ENCODE measurements at regions not wholly inside any gene's neighbourhood (a gene's known extent, or its start where the extent isn't known, plus 50 kb on each side); places are given as distances from the start of the nearest gene placed in this dataset.
A peak's percentile ranks its signal among the peaks of the same experiment; 100 is the strongest.

DNA sequence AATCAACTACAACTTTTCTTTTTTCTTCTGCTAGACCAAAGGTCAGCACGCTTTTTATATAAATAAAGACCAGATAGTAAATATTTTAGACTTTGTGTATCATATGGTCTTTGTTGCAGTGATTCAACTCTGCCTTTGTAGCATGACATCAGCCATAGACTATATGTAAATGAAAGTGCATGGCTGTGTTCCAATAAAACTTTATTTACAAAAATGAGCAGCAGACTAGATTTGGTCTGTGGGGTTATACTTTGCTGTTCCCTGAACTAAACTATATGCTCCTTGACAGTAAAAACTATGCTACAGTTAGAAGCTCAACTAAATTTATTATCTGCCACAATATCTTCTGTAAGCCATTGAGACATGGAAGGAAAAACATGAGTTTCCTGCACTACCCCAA is 100.0 kb downstream of the RNASEH2B start:
- no peak overlapping the region for H2AFZ ChIP-seq (ENCODE audit: low read depth, low read length)
- H3K27me3 ChIP-seq (ENCODE audit: control insufficient read depth in 2 of 2, insufficient read depth in 2 of 2, low read length in 2 of 2): no peaks in the 10 kb centered on the region; a peak in 3 of 5 replicates
- no peaks in the 10 kb centered on the region for H3K4me1 ChIP-seq (replicated peaks in 1 of 2; ENCODE audit: control insufficient read depth in 2 of 2, insufficient read depth in 2 of 2, low read length in 2 of 2)
- H3K9ac ChIP-seq (ENCODE audit: insufficient read depth in 1 of 2, low read depth in 2 of 2, low read length in 2 of 2): no peak overlapping the region
- WGBS (ENCODE audit: insufficient coverage, low coverage, missing lambda C conversion rate): 0% methylated on average over 1 of the region's 1 CpG
- H3K9me3 ChIP-seq (replicated peaks; ENCODE audit: control insufficient read depth, insufficient read depth, low read depth, low read length): no peaks in the 10 kb centered on the region
- H3K9me1 ChIP-seq (ENCODE audit: control insufficient read depth, insufficient read depth, low read length): no peaks in the 10 kb centered on the region
- no peak overlapping the region for H3K4me3 ChIP-seq
- H3K36me3 ChIP-seq (ENCODE audit: control insufficient read depth, insufficient read depth, low read length): no peaks in the 10 kb centered on the region
- CTCF ChIA-PET (ENCODE audit: low intra/inter-chr PET ratio): interaction anchor here (0.5 kb wide), 1 partner anchor 1753 kb away, joined by 3 read pairs; no protein-coding TSS in a partner anchor
- FAIRE-seq (no peak), DNase-seq (ENCODE audit: extremely low read depth in 1 of 4, low spot score in 3 of 4) (no peak), ATAC-seq (no peak)
- no peak overlapping the region for H3K4me2 ChIP-seq (ENCODE audit: insufficient read depth, low read length)
- in situ Hi-C loops (cut with MboI): no loop called here
- peak; percentile 87 for TF ChIP-seq ZBTB40 (IDR thresholded peaks at IDR 0.05)
- TF ChIP-seq ZBTB40 (CRISPR knock-in tag; IDR thresholded peaks at IDR 0.05): peak; percentile 69
- no peak for TF ChIP-seq ZKSCAN3 (CRISPR knock-in tag; IDR thresholded peaks at IDR 0.05)
- H3K27ac ChIP-seq (ENCODE audit: extremely low read depth, low read depth, low read length): no peak overlapping the region
- POLR2A ChIA-PET: no interaction called here
- no peaks in the 10 kb centered on the region for H3K79me2 ChIP-seq (ENCODE audit: control insufficient read depth, insufficient read depth, low read length)
- BruUV-seq (replicated peaks): no TSS peak
- no peaks in the 10 kb centered on the region for H4K20me1 ChIP-seq (replicated peaks; ENCODE audit: control insufficient read depth, insufficient read depth, low read length)
- intact Hi-C loops (cut with micrococcal nuclease): no loop called here
